Epidermal melanocyte (primary cell): ENCODE measurements at regions not wholly inside any gene's neighbourhood (a gene's known extent, or its start where the extent isn't known, plus 50 kb on each side); places are given as distances from the start of the nearest gene placed in this dataset.
"Not testable (repeated sequence)": the region's sequence is repeated elsewhere in the genome, so short reads cannot be mapped to it uniquely, and the experiment has no call there.

Source experiments
- DNase-seq: peaks from one replicate; pipeline ENCODE4 v3.0.0; 2011; ENCODE audit warnings: low spot score; ENCODE audit not compliant: insufficient read length

- no peak for DNase-seq
Measured at GRCh38 chr18:28366676-28367075, 189.7 kb upstream of the CDH2 start.

- DNase-seq = peak; percentile 59
Measured at GRCh38 chr18:28365411-28365831, 188.5 kb upstream of the CDH2 start.

- no peak for DNase-seq
Measured at GRCh38 chr18:28363124-28363523, 186.2 kb upstream of the CDH2 start.

GRCh38 chr18:28359176-28359575, 182.2 kb upstream of the CDH2 start:
- no peak for DNase-seq

- no peak for DNase-seq
Measured at GRCh38 chr18:28357766-28358401, 181.0 kb upstream of the CDH2 start.

GRCh38 chr18:28350821-28351220, 173.9 kb upstream of the CDH2 start:
- no peak for DNase-seq

- DNase-seq = no peak
Measured at GRCh38 chr18:28342231-28342630, 165.3 kb upstream of the CDH2 start.

GRCh38 chr18:28338316-28338715, 161.4 kb upstream of the CDH2 start:
- no peak for DNase-seq

GRCh38 chr18:28334516-28334915, 157.6 kb upstream of the CDH2 start:
- DNase-seq = no peak

- no peak for DNase-seq
Measured at GRCh38 chr18:28332071-28332470, 155.1 kb upstream of the CDH2 start.

- DNase-seq = no peak
Measured at GRCh38 chr18:28331551-28331950, 154.6 kb upstream of the CDH2 start.

- DNase-seq = no peak
Measured at GRCh38 chr18:28313602-28314001, 136.7 kb upstream of the CDH2 start.

GRCh38 chr18:28288784-28289183, 111.9 kb upstream of the CDH2 start:
- no peak for DNase-seq

- DNase-seq = no peak
Measured at GRCh38 chr18:28287146-28287545, 110.2 kb upstream of the CDH2 start.

GRCh38 chr18:28284132-28284531, 107.2 kb upstream of the CDH2 start:
- DNase-seq = no peak

- no peak for DNase-seq
Measured at GRCh38 chr18:28281400-28281799, 104.5 kb upstream of the CDH2 start.

- no peak for DNase-seq
Measured at GRCh38 chr18:28269750-28270149, 92.8 kb upstream of the CDH2 start.

GRCh38 chr18:28267878-28268625, 91.1 kb upstream of the CDH2 start:
- DNase-seq = peak; percentile 28

- DNase-seq = no peak
Measured at GRCh38 chr18:28267276-28267675, 90.3 kb upstream of the CDH2 start.

- no peak for DNase-seq
Measured at GRCh38 chr18:28256166-28256565, 79.2 kb upstream of the CDH2 start.

- DNase-seq = no peak
Measured at GRCh38 chr18:28248653-28249052, 71.7 kb upstream of the CDH2 start.

GRCh38 chr18:28240626-28241025, 63.7 kb upstream of the CDH2 start:
- not testable (repeated sequence) for DNase-seq

- DNase-seq = no peak
Measured at GRCh38 chr18:28236487-28236886, 59.6 kb upstream of the CDH2 start.
